NOMO-1 treated with DMSO at 0.1 percent for 48 hours (cell line): ENCODE measurements at regions not wholly inside any gene's neighbourhood (a gene's known extent, or its start where the extent isn't known, plus 50 kb on each side); places are given as distances from the start of the nearest gene placed in this dataset.

ENCODE experiments used
- DNase-seq: peaks from one replicate; lab custom pipeline; 2025; ENCODE audit not compliant: unreplicated experiment; lab: John Stamatoyannopoulos, UW

DNA sequence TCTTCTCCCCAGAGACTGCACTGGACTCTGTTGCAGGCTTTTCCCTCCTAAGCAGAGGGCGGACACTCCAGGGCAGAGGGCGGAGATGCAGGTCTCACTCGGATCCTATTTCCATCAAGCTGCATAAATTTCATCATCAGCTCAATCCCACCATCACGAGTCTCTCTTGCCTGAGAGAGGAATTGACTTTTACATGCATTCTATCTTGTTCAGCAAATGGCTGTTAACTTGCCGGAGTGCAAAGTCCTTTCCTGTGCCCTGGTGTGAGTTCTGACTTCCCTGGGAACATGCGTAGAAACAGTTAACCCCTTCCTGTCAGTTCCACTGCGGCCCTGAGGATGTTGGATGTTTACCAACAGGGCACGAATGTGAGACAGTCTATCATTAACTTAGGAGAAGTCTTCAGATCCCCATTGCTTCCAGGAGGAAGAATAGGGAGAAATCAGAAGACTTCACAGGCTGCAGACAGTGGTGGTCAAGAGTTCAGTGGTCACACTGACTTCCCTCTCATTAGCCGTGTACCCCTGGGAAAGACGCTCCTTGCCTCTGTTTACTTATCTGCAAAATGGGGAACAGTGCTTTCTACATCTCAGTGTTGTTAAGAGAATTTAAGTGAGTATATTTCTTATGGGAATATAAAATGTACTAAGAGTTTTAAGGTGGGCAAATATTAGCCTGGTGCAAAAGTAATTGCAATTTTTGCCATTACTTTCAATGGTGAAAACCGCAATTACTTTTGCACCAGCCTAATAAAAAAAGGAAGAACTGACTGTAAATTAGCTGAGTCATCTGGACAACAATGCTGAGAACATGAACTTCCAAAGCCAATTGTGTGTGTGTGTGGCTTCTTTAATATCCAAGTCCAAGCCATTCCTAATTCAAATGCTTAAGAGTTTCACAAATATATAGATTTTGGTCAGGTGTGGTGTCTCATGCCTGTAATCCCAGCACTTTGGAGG is 248.0 kb downstream of the DRD1 start:
- no peak for DNase-seq

DNA sequence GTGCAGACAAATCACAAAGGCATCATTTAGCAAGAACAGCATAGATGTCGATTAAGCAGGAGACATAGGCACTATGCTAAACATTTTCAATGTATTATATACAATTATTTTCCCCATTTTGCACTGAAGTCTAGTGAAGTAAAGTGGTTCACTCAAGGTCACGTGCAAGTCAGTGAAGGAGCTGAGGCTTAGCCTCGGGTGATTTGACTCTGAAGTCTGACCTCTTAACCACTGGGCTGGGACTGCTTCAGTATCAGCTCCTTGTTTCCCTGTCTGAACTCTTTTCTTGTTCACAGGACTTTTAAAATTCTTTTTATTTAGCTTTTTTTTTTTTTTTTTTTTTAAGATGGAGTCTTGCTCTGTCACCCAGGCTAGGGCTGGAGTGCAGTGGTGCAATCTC is 262.7 kb downstream of the DRD1 start:
- no peak for DNase-seq

DNA sequence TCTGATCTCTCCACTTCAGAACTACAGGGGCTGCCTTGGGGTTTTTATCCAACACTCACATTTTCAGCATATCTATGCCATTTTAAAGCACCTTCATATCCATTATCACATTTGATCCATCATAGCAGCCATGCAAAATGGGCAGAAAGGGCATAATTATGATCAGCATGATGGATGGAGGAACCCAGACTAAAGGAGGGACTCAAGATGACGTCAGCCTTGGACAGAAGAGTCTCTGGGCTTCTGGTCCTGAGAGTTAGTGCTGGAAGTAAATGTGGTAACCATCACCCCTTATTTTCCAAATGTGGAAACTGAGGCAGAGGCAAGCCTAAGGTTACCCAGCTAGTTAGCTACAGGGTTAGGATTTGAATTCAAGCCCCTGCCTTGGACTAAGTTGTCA is 273.1 kb downstream of the DRD1 start:
- DNase-seq: no peak

DNA sequence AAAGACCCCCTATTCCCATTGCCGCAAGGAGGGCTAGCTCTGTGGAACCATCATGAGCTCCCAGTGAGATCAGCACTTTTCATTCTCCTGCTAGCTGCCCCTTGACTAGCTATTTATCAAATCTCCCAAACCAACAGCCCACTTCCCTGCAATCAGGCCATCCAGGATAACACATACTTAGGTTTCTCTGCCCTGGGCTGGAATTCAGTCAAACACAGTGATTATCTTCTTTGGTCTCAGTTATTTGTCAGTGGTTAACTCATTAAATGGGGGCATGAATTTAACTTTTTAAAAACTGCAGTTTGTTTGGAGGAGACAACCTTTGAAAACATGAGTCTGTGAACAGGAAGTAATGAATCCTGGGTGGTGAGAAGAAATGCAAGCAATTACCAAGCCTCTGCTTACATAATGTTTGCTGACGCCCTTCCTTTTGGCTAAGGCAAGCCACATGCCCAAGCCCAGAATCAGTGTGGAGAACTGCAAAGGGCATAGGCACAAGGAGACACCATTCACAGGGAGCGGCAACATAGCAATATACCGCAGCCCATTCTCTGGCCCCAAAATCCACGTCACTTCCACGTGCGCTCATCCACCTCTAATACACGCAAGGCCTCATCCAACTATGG is 275.0 kb downstream of the DRD1 start:
- DNase-seq: no peak

DNA sequence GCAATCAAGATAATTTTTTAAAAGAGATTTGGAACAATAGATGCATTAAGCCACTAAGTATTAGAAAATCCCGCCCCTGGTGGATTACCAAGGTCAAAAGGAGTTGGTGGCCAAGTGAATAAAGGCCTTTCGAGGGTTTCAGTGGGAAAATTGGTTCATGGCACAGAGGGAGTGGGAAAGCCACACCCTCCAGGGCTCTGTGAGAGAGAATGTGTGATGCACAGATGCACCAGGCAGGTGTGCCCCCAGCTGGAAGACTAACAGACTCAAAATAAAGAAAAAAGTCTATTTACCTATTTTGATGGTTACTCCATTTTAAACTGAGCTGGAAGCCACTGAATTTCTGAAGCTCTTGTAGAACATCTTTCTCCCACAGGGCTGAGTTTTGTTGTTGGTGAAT is 278.0 kb downstream of the DRD1 start:
- DNase-seq: no peak

DNA sequence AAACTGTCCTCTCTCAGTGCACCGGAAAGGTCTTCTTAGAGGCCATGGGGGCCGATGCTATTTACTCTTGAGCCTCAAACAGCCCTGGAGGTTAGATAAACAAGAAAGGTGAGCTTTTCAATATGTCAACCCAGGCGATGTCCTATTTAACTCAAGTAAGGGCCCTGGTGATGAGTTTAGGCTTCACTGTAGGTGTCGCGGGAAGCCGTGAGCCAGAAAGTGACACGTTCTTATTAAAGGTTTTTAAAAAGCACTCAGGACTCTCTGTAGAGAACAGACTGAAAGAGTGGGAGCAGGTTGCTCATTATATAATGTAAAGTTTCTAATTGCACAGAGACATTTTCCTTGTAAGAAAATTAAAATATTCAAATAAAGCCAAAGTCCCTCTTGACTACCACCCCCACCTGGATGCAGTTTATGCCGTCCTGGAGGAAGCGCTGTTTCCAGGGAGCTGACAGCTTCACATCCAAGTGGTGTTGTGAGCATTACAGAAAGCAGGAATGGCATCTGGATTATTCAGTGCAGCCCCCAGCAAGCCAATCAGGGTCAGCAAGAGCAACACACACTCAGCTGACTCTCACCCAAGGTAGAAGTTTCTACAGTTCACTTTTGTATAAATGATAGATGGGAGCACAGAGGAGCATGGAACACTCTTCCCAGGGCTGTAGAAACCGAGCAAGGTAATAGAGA is 280.3 kb downstream of the DRD1 start:
- no peak for DNase-seq

DNA sequence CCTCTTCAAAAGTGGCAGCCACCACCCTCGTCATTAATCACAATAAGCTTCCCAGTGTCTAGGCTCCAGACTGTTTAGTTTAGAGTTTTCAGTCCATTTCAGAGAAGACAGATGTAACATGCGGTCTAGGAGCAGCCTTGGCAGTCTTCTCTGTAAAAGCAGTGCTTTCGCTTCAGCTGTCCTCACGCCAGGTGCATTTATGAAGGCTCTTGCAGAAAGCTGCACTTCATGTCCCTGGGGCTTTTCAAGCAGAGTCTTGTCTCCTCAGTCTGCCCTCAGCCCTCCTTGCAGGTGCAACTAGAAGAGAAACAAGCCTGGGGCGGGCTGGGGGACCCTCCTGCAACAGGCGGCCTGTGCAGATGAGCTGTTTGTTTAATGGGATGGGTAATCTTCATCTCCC is 281.9 kb downstream of the DRD1 start:
- no peak for DNase-seq

DNA sequence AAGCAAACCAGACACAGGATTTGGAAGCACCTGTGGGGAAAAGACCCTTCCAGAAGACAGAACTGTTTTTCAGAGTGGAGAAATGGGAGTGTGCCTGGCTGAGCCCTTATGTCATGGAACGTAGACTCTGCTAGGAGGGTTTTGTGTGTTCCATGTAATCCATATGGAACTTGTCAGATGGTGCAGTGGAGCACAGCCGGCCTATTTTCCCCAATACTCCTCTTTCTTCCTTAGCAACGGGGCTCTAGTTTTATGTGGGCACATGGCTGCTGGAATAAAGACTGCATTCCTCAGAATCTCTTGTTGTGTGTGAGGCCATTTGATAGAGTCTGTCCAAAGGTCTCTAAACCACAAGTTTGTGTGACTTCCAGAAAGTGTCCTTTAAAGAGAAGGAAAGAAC is 284.0 kb downstream of the DRD1 start:
- DNase-seq: no peak

DNA sequence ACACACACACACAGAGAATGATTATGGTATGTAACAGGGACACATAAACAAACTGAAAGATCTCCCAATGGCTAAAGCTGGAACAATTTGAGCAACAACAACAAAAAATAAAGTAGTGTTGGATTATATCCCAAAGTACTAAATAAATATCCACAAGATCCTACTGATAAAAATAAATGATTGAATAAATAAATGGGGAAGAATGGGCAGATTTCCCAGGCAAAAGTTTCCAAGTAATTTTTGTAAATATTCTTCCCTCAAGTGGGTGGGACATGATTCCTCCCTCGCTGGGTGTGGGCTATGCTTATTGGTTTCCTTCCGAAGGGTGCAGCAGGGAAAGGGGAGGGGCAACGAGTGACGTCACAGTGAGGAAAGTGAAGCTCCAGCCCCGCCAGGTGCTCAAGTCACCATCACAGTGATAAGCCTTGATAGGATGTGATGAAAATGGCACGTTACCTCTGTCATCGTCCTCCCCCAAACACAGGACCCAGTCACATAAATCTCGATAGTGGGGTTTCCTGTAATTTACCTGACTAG is 295.3 kb downstream of the DRD1 start:
- no peak for DNase-seq

DNA sequence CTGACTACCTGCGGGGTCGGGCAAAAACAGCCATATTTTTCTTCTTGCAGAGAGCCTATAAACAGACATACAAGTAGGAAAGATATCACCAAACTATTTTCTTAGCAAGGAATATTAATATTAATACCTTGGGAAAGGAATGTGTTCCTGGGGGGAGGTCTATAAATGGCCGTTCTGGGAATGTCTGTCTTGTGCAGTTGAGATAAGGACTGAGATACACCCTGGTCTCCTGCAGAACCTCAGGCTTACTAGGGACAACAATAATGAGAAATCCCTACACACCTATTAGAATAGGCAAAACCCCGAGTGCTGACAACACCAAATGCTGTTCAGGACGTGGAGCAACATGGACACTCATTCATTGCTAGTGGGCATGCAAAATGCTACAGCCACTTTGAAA is 297.2 kb downstream of the DRD1 start:
- DNase-seq: no peak

DNA sequence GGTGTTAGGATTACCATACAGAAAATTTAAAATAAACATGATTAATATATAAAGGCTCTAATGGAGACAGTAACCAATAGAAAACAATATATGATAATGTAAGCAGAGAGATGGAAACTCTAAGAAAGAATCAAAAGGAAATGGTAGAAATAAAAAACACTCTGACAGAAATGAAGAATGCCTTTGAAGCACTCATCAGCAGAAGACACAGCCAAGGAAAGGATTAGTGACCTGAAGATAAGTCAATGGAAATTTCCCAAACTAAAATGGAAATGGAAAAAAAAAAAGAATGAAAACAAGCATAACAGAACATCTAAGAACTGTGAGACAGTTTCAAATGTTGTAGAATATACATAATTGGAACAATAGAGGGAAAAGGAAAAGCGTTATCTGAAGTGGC is 302.6 kb downstream of the DRD1 start:
- no peak for DNase-seq

DNA sequence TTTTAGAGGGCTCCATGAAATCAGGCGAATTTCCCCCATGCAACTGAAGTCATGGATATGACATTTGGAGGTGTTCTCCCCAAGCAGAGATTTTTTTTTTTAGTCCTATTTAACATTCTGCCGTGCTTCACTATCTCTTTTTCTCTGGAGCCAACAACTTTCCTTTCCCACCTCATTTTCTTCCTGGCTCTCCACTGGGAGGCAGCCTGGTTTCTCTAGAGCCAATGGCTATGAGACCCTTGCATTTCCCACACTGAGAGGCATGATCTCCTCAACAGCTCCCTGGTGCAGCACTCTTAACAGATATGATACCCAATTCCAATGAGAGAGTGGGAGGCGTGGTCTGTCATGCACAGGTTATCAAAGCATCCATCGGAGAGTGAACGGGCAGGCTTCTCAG is 310.8 kb downstream of the DRD1 start:
- no peak for DNase-seq

DNA sequence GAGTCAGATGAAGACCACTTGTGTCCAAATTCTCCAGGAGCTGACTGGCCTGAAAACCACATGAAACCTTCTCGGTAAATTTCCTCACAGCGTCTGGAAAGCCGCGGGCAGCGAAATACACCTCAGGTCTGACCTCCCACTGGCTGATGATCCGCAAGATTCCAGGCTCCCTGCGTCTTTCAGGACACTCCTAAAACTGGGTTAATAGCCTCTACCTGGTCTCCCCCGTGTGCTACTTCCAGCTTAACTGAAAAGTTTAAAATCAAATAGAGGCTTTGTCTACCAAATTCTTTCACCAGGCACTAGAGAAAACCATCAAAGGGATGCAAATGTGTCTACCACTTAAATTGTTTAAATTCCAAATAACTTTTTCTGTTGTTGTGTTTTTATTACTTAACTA is 312.6 kb downstream of the DRD1 start:
- DNase-seq: no peak

DNA sequence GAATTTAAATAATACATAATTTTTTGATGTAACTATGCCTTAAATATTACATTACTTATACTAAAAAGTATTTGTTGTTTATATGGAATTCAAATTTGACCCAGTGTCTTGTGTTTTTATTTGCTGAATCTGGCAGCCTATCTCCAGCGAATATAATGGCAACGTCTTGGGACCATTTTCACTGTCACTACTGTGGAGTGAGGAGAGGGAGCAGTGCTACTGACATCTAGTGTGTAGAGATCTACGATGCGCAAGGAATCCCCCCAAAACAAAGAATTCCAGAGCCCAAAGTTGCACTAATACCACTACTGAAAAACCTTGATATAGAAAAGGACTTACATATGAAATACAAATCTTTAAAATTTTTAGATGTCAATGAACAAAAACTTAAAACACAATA is 314.4 kb downstream of the DRD1 start:
- DNase-seq: no peak

DNA sequence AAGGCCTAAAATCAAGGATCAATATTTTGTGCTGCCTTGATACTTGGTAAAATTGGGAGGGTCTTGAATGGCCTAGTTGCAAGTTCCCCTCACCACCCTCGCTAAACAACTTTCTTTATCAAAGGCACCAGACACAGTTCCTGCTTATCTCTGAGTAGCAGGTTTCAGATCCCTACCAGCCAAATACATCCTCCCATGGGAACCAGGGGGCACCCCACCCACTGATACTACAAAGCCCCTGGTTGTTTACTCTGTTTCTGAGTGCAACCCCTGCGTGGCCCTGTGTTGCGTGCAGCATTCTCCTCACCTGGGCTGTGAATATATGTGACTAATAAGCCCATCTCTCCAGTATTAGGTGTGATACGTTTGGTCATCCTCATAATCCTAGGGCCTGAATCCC is 314.9 kb downstream of the DRD1 start:
- DNase-seq: no peak

DNA sequence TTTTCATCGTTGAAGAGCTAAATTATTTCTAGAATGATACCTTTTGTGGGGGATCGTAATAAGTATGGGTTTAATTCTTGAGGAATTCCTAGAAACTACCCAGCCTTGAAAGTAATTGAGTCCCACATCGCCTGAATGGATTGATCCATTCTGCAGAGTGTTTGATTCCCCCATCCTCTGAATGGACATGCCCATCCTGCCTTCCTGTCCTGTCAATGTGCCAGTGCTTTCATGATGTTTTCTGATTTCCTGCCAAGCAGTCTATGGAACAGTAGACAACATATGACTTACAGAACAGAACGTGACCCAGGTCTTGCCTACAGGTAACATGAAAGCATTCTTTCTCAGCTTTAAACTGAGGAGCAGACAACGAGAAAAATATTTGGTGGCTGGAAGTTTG is 319.2 kb downstream of the DRD1 start:
- DNase-seq: no peak

DNA sequence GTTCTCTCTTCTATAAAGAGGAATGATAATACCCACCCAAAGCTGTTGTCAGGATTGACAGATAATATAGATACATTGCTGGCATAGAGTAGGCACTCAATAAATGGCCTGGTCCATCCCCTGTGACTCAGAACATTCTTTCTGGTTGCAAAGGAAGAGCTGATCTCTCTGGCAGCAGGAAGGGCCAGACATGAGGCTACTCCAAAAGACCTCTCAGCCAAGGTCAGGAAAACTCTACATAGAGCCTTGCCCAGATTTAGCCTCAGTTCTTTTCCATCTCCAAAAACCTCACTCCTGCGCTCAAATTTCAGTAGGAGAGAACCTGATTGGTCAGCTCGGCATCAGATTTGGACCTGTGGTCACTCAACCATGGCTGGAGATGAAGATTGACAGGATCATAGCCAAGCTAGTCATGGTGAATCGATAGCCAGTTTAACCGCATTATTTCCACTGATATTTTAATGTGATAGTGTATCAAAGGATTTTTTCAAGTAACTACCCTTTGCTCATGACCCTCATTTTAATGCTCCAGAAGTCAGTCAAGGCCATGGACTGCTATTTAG is 319.6 kb downstream of the DRD1 start:
- DNase-seq: no peak

DNA sequence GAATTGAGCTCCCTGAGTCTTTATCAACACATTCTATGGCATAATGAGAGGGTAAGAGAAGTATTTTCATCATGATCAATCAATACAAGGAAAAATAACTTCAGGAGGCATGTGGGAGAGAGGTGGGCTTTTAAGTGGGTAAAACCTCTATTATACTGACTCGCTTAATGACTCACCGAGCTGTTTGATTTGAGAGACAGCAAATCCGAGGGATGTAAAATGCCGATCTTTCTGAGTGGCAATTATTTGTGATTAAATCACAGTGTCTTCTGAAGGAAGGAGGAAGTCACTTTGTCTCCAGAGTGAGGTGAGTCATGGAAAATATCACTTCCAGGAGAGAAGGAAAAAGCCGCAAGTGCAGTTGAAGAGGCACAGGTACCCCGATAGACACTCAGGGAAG is 320.4 kb downstream of the DRD1 start:
- no peak for DNase-seq

DNA sequence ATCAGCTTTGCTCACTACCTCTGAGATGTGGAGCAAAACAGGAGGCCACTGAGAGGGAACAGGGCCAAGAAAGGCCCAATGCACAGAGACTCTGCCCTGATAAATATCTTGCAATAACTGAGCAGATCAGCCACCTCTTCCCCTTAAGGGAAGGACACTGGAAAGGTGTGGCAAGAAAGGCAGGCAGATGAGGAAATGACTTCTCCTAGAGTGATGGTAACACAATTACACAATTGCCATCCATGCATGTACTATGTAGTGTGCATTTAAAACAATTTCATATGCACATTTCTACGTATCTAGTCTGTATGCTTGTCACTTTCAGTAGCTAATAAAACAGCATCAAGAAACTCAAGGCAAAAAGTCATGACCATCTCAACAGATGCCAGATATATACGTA is 322.5 kb downstream of the DRD1 start:
- no peak for DNase-seq

DNA sequence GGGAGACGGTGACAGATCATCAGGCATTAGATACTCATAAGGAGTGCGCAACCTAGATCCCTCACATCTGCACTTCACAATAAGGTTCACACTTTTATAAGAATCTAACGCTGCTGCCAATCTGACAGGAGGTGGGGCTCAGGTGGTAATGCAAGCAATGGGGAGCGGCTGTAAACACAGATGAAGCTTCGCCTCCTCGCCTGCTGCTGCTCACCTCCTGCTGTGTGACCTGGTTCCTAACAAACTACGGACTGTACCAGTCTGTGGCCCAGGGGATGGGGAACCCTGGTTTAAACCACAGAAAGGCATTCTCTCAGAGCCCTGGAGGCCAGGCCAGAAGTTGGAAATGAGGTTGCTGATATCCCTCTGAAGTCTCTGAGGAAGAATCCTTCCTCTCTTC is 323.6 kb downstream of the DRD1 start:
- no peak for DNase-seq

DNA sequence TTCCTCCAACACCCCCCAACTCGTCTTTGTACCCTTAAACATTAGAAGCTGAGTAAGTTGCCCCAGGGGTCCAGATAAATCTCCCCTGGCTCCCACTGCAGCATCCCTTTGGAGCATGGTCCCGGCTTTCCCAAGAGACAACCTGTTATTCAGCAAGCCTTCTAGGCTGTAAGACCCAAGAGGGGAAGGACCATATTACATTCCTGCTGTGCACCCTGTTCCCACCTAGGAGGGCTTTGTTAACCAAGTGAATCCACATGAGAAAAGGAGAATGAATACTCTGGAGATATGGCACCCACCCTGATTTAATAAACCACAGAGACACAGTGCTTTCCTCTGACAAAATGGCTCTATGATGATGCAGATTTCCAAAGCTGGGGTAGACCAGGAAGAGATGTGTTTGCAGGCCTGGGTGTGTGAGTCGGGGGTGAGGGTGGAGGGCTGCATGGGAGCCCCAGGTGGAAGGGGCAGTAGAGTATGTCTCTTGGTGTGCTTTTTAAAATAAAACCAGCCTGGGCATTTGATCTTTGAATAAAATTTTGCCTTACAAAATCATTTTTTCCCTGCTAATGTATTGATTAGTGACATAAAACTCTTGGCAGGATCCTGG is 325.2 kb downstream of the DRD1 start:
- DNase-seq: no peak
